CD4-positive, alpha-beta T cell treated with Interleukin-4 for 1 hour (primary cell): ENCODE measurements at regions not wholly inside any gene's neighbourhood (a gene's known extent, or its start where the extent isn't known, plus 50 kb on each side); places are given as distances from the start of the nearest gene placed in this dataset.

Experiments used
- DNase-seq, 2 donors: peaks; one replicate each; pipeline ENCODE4 v3.0.0-alpha.2; 2020 to 2022

GRCh38 chr2:105150231-105150630 is 91.3 kb upstream of the GPR45 start:
- DNase-seq: no peak

- DNase-seq: no peak
Observed at GRCh38 chr2:105154119-105154818, 87.3 kb upstream of the GPR45 start.

- no peak for DNase-seq
Observed at GRCh38 chr2:105156166-105156565, 85.4 kb upstream of the GPR45 start.

GRCh38 chr2:105158002-105158401 is 83.5 kb upstream of the GPR45 start:
- no peak for DNase-seq

GRCh38 chr2:105166688-105167087 is 74.9 kb upstream of the GPR45 start:
- DNase-seq: no peak

GRCh38 chr2:105168543-105168942 is 73.0 kb upstream of the GPR45 start:
- DNase-seq: no peak

- DNase-seq: no peak
Observed at GRCh38 chr2:105175231-105175630, 66.3 kb upstream of the GPR45 start.

- no peak for DNase-seq
Observed at GRCh38 chr2:105176429-105176828, 65.1 kb upstream of the GPR45 start.

GRCh38 chr2:105177008-105177407 is 64.5 kb upstream of the GPR45 start:
- DNase-seq: no peak

- no peak for DNase-seq
Observed at GRCh38 chr2:105177536-105178254, 63.8 kb upstream of the GPR45 start.

GRCh38 chr2:105179469-105180372 is 61.8 kb upstream of the GPR45 start:
- peak in 1 of 2 donors; percentile 21 for DNase-seq

GRCh38 chr2:105180491-105180972 is 61.0 kb upstream of the GPR45 start:
- DNase-seq: no peak

GRCh38 chr2:105181282-105181681 is 60.3 kb upstream of the GPR45 start:
- DNase-seq: no peak

- DNase-seq: no peak
Observed at GRCh38 chr2:105183555-105184323, 57.8 kb upstream of the GPR45 start.

GRCh38 chr2:105184420-105184819 is 57.1 kb upstream of the GPR45 start:
- DNase-seq: no peak

GRCh38 chr2:105186967-105187498 is 54.5 kb upstream of the GPR45 start:
- no peak for DNase-seq

GRCh38 chr2:105187531-105187930 is 54.0 kb upstream of the GPR45 start:
- no peak for DNase-seq

GRCh38 chr2:105188343-105188742 is 53.2 kb upstream of the GPR45 start:
- no peak for DNase-seq
